HCT116 (cell line): ENCODE measurements at regions not wholly inside any gene's neighbourhood (a gene's known extent, or its start where the extent isn't known, plus 50 kb on each side); places are given as distances from the start of the nearest gene placed in this dataset.

ENCODE experiments used
- ATAC-seq: fragments of 200-7000 bp; cut with Tn5 transposase; 2 replicates; pipeline ENCODE4 v1.9.1; 2020; ENCODE audit warnings: mild to moderate bottlenecking, moderate library complexity
- BruUV-seq: library from RNA; stranded (reverse); fragments of 400-500 nt; replicated peaks from 2 replicates; lab custom pipeline; 2021; lab: Mats Ljungman, UMichigan
- CTCF ChIA-PET: fragments of 300-600 bp; sonication (Branson Sonifier 250); formaldehyde crosslinking; loops from one replicate; lab custom pipeline; 2021; ENCODE audit warnings: antibody characterized with exemption; lab: Charles Lee
- POLR2A ChIA-PET: fragments of 300-600, 350-600 bp; sonication (Branson Sonifier 250); formaldehyde crosslinking; loops from one replicate; lab custom pipeline; 2021; ENCODE audit warnings: antibody characterized with exemption; lab: Charles Lee
- RAD21 ChIA-PET, 2 experiments: fragments of 300-600 bp; sonication (Branson Sonifier 250); formaldehyde crosslinking; loops; one replicate each; lab custom pipeline; 2023; ENCODE audit warnings: low total read pairs in 2 of 2; ENCODE audit not compliant: uncharacterized antibody in 2 of 2, unreplicated experiment in 2 of 2, low non-redundant PET in 1 of 2; lab: Charles Lee
- DNase-seq: peaks from one replicate; pipeline ENCODE4 v3.0.0-alpha.2; 2010; ENCODE audit warnings: low read depth, low spot score
- H2AFZ ChIP-seq: fragments of 200-600 bp; shearing (Covaris generic), sonication (generic); 2 replicates; pipeline ENCODE4 v1.6.1; 2017; ENCODE audit warnings: low read depth, mixed run types, mixed read lengths, antibody characterized with exemption, low read length; ENCODE audit not compliant: poor library complexity, severe bottlenecking
- H3K27ac ChIP-seq: 2 replicates; pipeline ENCODE4 v1.5.1; 2012; ENCODE audit warnings: low read depth, low read length
- H3K27me3 ChIP-seq: fragments of 200-600 bp; sonication (generic); 2 replicates; pipeline ENCODE4 v1.6.1; 2016; ENCODE audit warnings: mixed run types, low read length, mixed read lengths; ENCODE audit not compliant: insufficient read depth
- H3K36me3 ChIP-seq, 2 experiments: fragments of 200-500 bp in 1 of 2; fragments of 200-600 bp in 1 of 2; sonication (Bioruptor generic) in 1 of 2; sonication (generic) in 1 of 2; 2 replicates each; pipeline versions ENCODE4 v1.5.1 to v1.6.1; 2014 to 2016; ENCODE audit warnings: low read length in 2 of 2, inconsistent platforms in 1 of 2, mixed read lengths in 1 of 2, mixed run types in 1 of 2; ENCODE audit not compliant: insufficient read depth in 2 of 2, control insufficient read depth in 1 of 2
- H3K4me1 ChIP-seq, 2 experiments: fragments of 200-600 bp in 1 of 2; sonication (generic) in 1 of 2; 2 replicates each; pipeline versions ENCODE4 v1.5.1 to v1.6.1; 2012 to 2017; ENCODE audit warnings: low read length in 2 of 2, inconsistent platforms in 1 of 2, mild to moderate bottlenecking in 1 of 2, mixed read lengths in 1 of 2, mixed run types in 1 of 2, moderate library complexity in 1 of 2; ENCODE audit not compliant: insufficient read depth in 2 of 2, control insufficient read depth in 1 of 2
- H3K4me2 ChIP-seq: fragments of 200-600 bp; sonication (generic); 2 replicates; pipeline ENCODE4 v1.6.1; 2017; ENCODE audit warnings: mixed run types, low read length, mixed read lengths
- H3K4me3 ChIP-seq, 2 experiments: fragments of 200-600 bp in 1 of 2; sonication (generic) in 1 of 2; replicated peaks in 1 of 2; 2 replicates each; pipeline ENCODE4 v1.5.1; 2011 to 2016; ENCODE audit warnings: low read length in 2 of 2, control low read depth in 1 of 2, low read depth in 1 of 2, mild to moderate bottlenecking in 1 of 2, mixed read lengths in 1 of 2, mixed run types in 1 of 2
- H3K79me2 ChIP-seq: fragments of 200-600 bp; sonication (generic); 2 replicates; pipeline ENCODE4 v1.6.1; 2017; ENCODE audit warnings: mild to moderate bottlenecking, mixed run types, low read length, moderate library complexity, mixed read lengths; ENCODE audit not compliant: insufficient read depth
- H3K9ac ChIP-seq: fragments of 200-600 bp; sonication (generic); 2 replicates; pipeline ENCODE4 v1.6.1; 2016; ENCODE audit warnings: low read length, mixed read lengths
- H3K9me2 ChIP-seq: fragments of 200-600 bp; sonication (generic), shearing (Covaris generic); 2 replicates; pipeline ENCODE4 v1.6.1; 2017; ENCODE audit warnings: mixed run types, mild to moderate bottlenecking, moderate library complexity; ENCODE audit not compliant: insufficient read depth
- H3K9me3 ChIP-seq, 2 experiments: fragments of 200-500 bp in 1 of 2; fragments of 200-600 bp in 1 of 2; sonication (Bioruptor generic) in 1 of 2; sonication (generic) in 1 of 2; 2 replicates each; pipeline ENCODE4 v1.6.1; 2014 to 2017; ENCODE audit warnings: low read length in 2 of 2, mixed read lengths in 2 of 2, inconsistent platforms in 1 of 2, low read depth in 1 of 2, mild to moderate bottlenecking in 1 of 2, mixed run types in 1 of 2, moderate library complexity in 1 of 2; ENCODE audit not compliant: control insufficient read depth in 1 of 2, insufficient read depth in 1 of 2
- H4K20me1 ChIP-seq: fragments of 200-600 bp; sonication (generic), shearing (Covaris generic); 2 replicates; pipeline ENCODE4 v1.6.1; 2017; ENCODE audit warnings: mixed run types, mild to moderate bottlenecking, moderate library complexity; ENCODE audit not compliant: insufficient read depth
- CBX3 ChIP-seq: IDR thresholded peaks from 2 replicates; pipeline ENCODE4 v1.6.1; 2012; ENCODE audit warnings: low read depth
- CEBPB ChIP-seq: IDR thresholded peaks from 2 replicates; pipeline ENCODE4 v1.6.1; 2012; ENCODE audit warnings: low read depth
- EGR1 ChIP-seq: IDR thresholded peaks from 2 replicates; pipeline ENCODE4 v1.6.1; 2012; ENCODE audit warnings: low read depth
- ELF1 ChIP-seq: IDR thresholded peaks from 2 replicates; pipeline ENCODE4 v1.6.1; 2012; ENCODE audit warnings: low read depth, borderline replicate concordance
- EZH2phosphoT487 ChIP-seq: fragments of 200-600 bp; IDR thresholded peaks from 2 replicates; pipeline ENCODE4 v1.6.1; 2018; ENCODE audit warnings: antibody characterized with exemption, borderline replicate concordance
- FOSL1 ChIP-seq: IDR thresholded peaks from 2 replicates; pipeline ENCODE4 v1.6.1; 2012; ENCODE audit warnings: low read depth
- POLR2A ChIP-seq: IDR thresholded peaks from 2 replicates; pipeline ENCODE4 v1.7.0; 2011; ENCODE audit warnings: borderline replicate concordance; ENCODE audit not compliant: insufficient read depth, insufficient read length; ENCODE audit errors: extremely low read depth
- SRF ChIP-seq: IDR thresholded peaks from 2 replicates; pipeline ENCODE4 v1.6.1; 2012; ENCODE audit warnings: low read depth
- TCF7L2 ChIP-seq: IDR thresholded peaks from 2 replicates; pipeline ENCODE4 v1.7.0; 2011; ENCODE audit warnings: borderline replicate concordance, inconsistent platforms; ENCODE audit not compliant: insufficient read depth, insufficient read length; ENCODE audit errors: extremely low read depth
- YY1 ChIP-seq: IDR thresholded peaks from 2 replicates; pipeline ENCODE4 v1.6.1; 2011; ENCODE audit warnings: low read length, low read depth, moderate library complexity, mild to moderate bottlenecking; ENCODE audit not compliant: insufficient replicate concordance; ENCODE audit errors: extremely low read depth
- ZNF274 ChIP-seq: fragments of 200-500 bp; sonication (Bioruptor generic); IDR thresholded peaks from 2 replicates; pipeline ENCODE4 v1.6.1; 2014; ENCODE audit warnings: mild to moderate bottlenecking, low read depth, low read length, inconsistent platforms
- intact Hi-C: fragments of 100-400 bp; cut with micrococcal nuclease; formaldehyde crosslinking; loops from 2 replicates; pipeline ENCODE4 v1.10.0; 2022
- TF ChIP-seq, protein P1 (sequence below): IDR thresholded peaks from 2 replicates; pipeline ENCODE4 v1.6.1; 2012; ENCODE audit warnings: low read depth
- TF ChIP-seq, protein P2 (sequence below): IDR thresholded peaks from 2 replicates; pipeline ENCODE4 v1.6.1; 2011; ENCODE audit warnings: mild to moderate bottlenecking, low read length, moderate library complexity; ENCODE audit not compliant: insufficient replicate concordance; ENCODE audit errors: extremely low read depth

GRCh38 chr18:48468151-48468550 is 59.0 kb upstream of the ZBTB7C start:
- H3K4me2 ChIP-seq, result no peak overlapping the region
- RAD21 ChIA-PET, result no interaction called here
- H3K36me3 ChIP-seq, result no peaks in the 10 kb centered on the region
- DNase-seq, result no peak
- H3K4me3 ChIP-seq, result no peak overlapping the region
- POLR2A ChIA-PET, result no interaction called here
- no peaks in the 10 kb centered on the region for H3K9me2 ChIP-seq
- H3K9ac ChIP-seq, result no peak overlapping the region
- H3K27ac ChIP-seq, result no peak overlapping the region
- no peak for ATAC-seq
- H3K9me3 ChIP-seq, result no peaks in the 10 kb centered on the region
- intact Hi-C loops, result loop anchor here (5.0 kb wide), 1 partner anchor 236 kb away; no protein-coding TSS in a partner anchor
- BruUV-seq, result no TSS peak
- H4K20me1 ChIP-seq, result no peaks in the 10 kb centered on the region
- CTCF ChIA-PET, result interaction anchor here (1.1 kb wide), 1 partner anchor 23 kb away, joined by 3 read pairs; no protein-coding TSS in a partner anchor
- no peaks in the 10 kb centered on the region for H3K79me2 ChIP-seq
- H2AFZ ChIP-seq, result no peak overlapping the region
- no peaks in the 10 kb centered on the region for H3K4me1 ChIP-seq
- no peak for TF ChIP-seq EZH2phosphoT487
- TF ChIP-seq ZNF274, result no peak
- TF ChIP-seq, protein P1, sequence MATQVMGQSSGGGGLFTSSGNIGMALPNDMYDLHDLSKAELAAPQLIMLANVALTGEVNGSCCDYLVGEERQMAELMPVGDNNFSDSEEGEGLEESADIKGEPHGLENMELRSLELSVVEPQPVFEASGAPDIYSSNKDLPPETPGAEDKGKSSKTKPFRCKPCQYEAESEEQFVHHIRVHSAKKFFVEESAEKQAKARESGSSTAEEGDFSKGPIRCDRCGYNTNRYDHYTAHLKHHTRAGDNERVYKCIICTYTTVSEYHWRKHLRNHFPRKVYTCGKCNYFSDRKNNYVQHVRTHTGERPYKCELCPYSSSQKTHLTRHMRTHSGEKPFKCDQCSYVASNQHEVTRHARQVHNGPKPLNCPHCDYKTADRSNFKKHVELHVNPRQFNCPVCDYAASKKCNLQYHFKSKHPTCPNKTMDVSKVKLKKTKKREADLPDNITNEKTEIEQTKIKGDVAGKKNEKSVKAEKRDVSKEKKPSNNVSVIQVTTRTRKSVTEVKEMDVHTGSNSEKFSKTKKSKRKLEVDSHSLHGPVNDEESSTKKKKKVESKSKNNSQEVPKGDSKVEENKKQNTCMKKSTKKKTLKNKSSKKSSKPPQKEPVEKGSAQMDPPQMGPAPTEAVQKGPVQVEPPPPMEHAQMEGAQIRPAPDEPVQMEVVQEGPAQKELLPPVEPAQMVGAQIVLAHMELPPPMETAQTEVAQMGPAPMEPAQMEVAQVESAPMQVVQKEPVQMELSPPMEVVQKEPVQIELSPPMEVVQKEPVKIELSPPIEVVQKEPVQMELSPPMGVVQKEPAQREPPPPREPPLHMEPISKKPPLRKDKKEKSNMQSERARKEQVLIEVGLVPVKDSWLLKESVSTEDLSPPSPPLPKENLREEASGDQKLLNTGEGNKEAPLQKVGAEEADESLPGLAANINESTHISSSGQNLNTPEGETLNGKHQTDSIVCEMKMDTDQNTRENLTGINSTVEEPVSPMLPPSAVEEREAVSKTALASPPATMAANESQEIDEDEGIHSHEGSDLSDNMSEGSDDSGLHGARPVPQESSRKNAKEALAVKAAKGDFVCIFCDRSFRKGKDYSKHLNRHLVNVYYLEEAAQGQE, result no peak
- TF ChIP-seq POLR2A, result no peak
- TF ChIP-seq, protein P2, sequence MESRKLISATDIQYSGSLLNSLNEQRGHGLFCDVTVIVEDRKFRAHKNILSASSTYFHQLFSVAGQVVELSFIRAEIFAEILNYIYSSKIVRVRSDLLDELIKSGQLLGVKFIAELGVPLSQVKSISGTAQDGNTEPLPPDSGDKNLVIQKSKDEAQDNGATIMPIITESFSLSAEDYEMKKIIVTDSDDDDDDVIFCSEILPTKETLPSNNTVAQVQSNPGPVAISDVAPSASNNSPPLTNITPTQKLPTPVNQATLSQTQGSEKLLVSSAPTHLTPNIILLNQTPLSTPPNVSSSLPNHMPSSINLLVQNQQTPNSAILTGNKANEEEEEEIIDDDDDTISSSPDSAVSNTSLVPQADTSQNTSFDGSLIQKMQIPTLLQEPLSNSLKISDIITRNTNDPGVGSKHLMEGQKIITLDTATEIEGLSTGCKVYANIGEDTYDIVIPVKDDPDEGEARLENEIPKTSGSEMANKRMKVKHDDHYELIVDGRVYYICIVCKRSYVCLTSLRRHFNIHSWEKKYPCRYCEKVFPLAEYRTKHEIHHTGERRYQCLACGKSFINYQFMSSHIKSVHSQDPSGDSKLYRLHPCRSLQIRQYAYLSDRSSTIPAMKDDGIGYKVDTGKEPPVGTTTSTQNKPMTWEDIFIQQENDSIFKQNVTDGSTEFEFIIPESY, result no peak
- TF ChIP-seq FOSL1, result no peak
- no peak for TF ChIP-seq EGR1
- no peak for TF ChIP-seq CBX3
- no peak for TF ChIP-seq CEBPB
- no peak for TF ChIP-seq ELF1
- no peak for TF ChIP-seq SRF
- TF ChIP-seq TCF7L2, result no peak
- no peak for TF ChIP-seq YY1
- H3K27me3 ChIP-seq, result 0 out of 2 replicates have a peak, but pooled peaks cover 3% of the 10 kb centered on the region
